ENCODE measurements at regions not wholly inside any gene's neighbourhood (a gene's known extent, or its start where the extent isn't known, plus 50 kb on each side); places are given as distances from the start of the nearest gene placed in this dataset.

- ChIA-PET POLR2A (no interaction called here), CTCF (ENCODE audit: low intra/inter-chr PET ratio) (no interaction called here)
- no peak for ATAC-seq
- Histone ChIP-seq H3K79me2 (ENCODE audit: control insufficient read depth, insufficient read depth, low read length) (no peaks in the 10 kb centered on the region), H3K4me1 (replicated peaks in 1 of 2; ENCODE audit: control insufficient read depth in 2 of 2, insufficient read depth in 2 of 2, low read length in 2 of 2) (no peaks in the 10 kb centered on the region), H3K27me3 (ENCODE audit: control insufficient read depth in 2 of 2, insufficient read depth in 2 of 2, low read length in 2 of 2) (no peaks in the 10 kb centered on the region), H4K20me1 (replicated peaks; ENCODE audit: control insufficient read depth, insufficient read depth, low read length) (no peaks in the 10 kb centered on the region), H3K4me3 (no peak overlapping the region), H2AFZ (ENCODE audit: low read depth, low read length) (no peak overlapping the region), H3K36me3 (ENCODE audit: control insufficient read depth, insufficient read depth, low read length) (no peaks in the 10 kb centered on the region), H3K9me1 (ENCODE audit: control insufficient read depth, insufficient read depth, low read length) (no peaks in the 10 kb centered on the region), H3K9ac (ENCODE audit: insufficient read depth in 1 of 2, low read depth in 2 of 2, low read length in 2 of 2) (no peak overlapping the region), H3K9me3 (replicated peaks; ENCODE audit: control insufficient read depth, insufficient read depth, low read depth, low read length) (peaks cover 5% of the 10 kb centered on the region), H3K27ac (ENCODE audit: extremely low read depth, low read depth, low read length) (no peak overlapping the region), H3K4me2 (ENCODE audit: insufficient read depth, low read length) (no peak overlapping the region)
- DNase-seq (ENCODE audit: extremely low read depth in 1 of 4, low spot score in 3 of 4) = no peak
- TF ChIP-seq RB1 (IDR thresholded peaks at IDR 0.05; ENCODE audit: low read depth) (no peak), PCBP2 (IDR thresholded peaks at IDR 0.05; ENCODE audit: low read depth, low read length, poor library complexity, severe bottlenecking) (no peak), DNMT1 (IDR thresholded peaks at IDR 0.05) (no peak), RFX7 (CRISPR knock-in tag; IDR thresholded peaks at IDR 0.05) (no peak), KDM2B (CRISPR knock-in tag; IDR thresholded peaks at IDR 0.05) (no peak), TAF7 (tag; IDR thresholded peaks at IDR 0.05) (no peak), CBX3 (IDR thresholded peaks at IDR 0.05; ENCODE audit: borderline replicate concordance in 1 of 2, low read length in 2 of 2) (no peak), DEAF1 (CRISPR knock-in tag; IDR thresholded peaks at IDR 0.05) (no peak), ZNF347 (CRISPR knock-in tag; IDR thresholded peaks at IDR 0.05; ENCODE audit: low read depth) (no peak), NFRKB (IDR thresholded peaks at IDR 0.05; ENCODE audit: low read depth) (no peak), DPF2 (IDR thresholded peaks at IDR 0.05) (no peak), ZNF354B (CRISPR knock-in tag; IDR thresholded peaks at IDR 0.05) (no peak), HDGF (IDR thresholded peaks at IDR 0.05) (no peak), SMARCA5 (IDR thresholded peaks at IDR 0.05) (no peak), IFI16 (CRISPR knock-in tag; IDR thresholded peaks at IDR 0.05) (no peak), ZBED1 (IDR thresholded peaks at IDR 0.05) (no peak)
- no peak for FAIRE-seq
- BruUV-seq (replicated peaks) = no TSS peak
- in situ Hi-C loops (cut with MboI) = no loop called here
- intact Hi-C loops (cut with micrococcal nuclease) = no loop called here
Measured at GRCh38 chr18:4536447-4536846, 81.3 kb upstream of the DLGAP1 start.
